SK-MEL-5 (cell line): ENCODE measurements at regions not wholly inside any gene's neighbourhood (a gene's known extent, or its start where the extent isn't known, plus 50 kb on each side); places are given as distances from the start of the nearest gene placed in this dataset.

Experiments
- DNase-seq: peaks from one replicate; pipeline ENCODE4 v3.0.0-alpha.2; 2016; ENCODE audit warnings: low read depth, low spot score
- in situ Hi-C: cut with HindIII; loops from 2 replicates; pipeline ENCODE4 v1.10.0; 2016; ENCODE audit warnings: low sequenced_read_pairs, high pct_unique_total_duplicates, low pct_unique_long_range_greater_than_20kb

DNA sequence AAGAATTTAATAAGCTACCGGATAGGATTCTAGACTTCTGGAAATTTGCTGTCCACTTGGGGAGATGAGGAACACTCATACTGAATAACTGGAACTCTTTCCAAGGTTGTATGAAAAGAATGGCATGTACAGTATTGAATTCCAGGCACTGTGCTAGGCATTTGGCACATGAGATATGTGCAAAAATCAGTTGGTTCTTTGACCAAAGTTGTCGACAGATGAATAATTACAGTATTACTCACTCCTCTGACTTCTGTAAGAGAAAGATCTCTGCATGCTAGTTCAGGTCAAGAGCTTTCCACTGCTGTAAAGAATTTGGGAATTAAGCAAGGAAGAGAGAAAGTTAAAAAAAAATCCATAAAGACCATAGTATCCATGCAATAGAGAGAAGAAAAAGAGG, 764.7 kb downstream of the BCL11B start:
- DNase-seq = no peak
- in situ Hi-C loops = no loop called here

GRCh38 chr14:98510392-98510791, 761.6 kb downstream of the BCL11B start:
- no peak for DNase-seq
- in situ Hi-C loops = no loop called here

GRCh38 chr14:98512501-98513251, 759.3 kb downstream of the BCL11B start:
- in situ Hi-C loops = no loop called here
- DNase-seq = no peak

GRCh38 chr14:98513558-98513957, 758.4 kb downstream of the BCL11B start:
- DNase-seq = no peak
- in situ Hi-C loops = no loop called here

DNA sequence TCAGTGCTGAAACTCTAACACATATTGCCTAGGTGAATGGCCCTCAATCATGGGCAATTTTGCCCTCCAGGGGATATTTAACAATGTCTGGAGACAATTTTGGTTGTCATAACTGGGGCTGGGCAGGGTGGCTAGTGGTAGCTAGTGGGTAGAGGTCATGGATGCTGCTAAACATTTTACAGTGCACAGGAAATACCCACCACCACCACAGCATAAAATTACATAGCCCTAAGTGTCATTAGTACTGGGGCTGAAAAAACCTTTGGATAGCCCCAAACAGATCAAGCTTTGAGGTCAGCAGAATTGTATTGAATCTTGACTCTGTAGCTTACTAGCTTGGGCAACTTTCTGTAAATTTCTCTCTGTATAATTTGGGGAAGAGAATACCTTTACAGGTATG, 758.0 kb downstream of the BCL11B start:
- DNase-seq = no peak
- in situ Hi-C loops = no loop called here

GRCh38 chr14:98536256-98536655, 735.7 kb downstream of the BCL11B start:
- in situ Hi-C loops = no loop called here
- no peak for DNase-seq

- DNase-seq = no peak
- in situ Hi-C loops = no loop called here
Measured at GRCh38 chr14:98542316-98542715, 729.7 kb downstream of the BCL11B start.

- no peak for DNase-seq
- in situ Hi-C loops = no loop called here
Measured at GRCh38 chr14:98543074-98543473, 728.9 kb downstream of the BCL11B start.

DNA sequence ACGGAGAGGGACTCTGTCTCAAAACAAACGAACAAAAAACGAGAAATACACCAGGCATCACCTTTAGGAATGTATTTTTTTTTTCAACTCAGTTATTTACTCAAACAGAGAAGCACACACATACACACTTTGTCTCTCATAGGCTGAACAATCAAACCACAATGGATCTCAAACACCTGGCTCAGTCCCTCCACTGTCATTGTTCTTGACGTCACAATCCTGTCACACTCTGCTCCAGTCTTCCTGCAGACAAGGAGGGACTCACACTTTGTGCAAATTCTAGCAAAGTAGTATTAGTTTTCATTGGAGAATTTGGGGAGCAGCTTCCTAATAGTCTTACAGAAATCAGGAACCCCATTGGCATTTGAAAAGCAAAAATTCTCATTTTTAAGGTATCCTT, 727.8 kb downstream of the BCL11B start:
- in situ Hi-C loops = no loop called here
- DNase-seq = no peak

GRCh38 chr14:98545181-98545580, 726.8 kb downstream of the BCL11B start:
- no peak for DNase-seq
- in situ Hi-C loops = no loop called here

DNA sequence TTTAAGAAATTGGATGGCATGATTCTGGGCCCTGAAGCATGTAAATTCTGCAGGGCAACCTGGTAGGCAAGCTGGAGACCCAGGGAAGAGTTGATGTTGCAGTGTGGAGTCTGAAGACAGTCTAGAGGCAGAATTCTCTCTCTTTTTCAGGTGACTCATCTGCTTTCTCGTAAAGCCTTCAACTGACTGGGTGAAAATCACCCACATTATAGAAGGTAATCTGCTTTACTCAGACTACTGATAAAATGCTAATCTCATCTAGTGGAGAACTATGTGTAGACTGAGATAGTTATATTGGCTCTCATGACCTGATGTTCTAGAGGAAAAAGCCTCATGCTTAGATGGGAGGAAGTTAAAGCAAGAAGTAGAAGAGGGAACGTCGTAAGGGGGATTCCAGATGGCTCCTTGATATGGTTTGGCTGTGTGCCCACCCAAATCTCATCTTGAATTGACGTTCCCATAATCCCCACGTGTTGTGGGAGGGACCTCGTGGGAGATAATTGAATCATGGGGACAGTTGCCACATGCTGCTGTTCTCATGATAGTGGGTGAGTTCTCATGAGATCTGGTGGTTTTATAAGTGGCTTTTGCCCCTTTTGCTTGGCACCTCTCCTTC, 723.8 kb downstream of the BCL11B start:
- in situ Hi-C loops = no loop called here
- DNase-seq = no peak

GRCh38 chr14:98551028-98551427, 721.0 kb downstream of the BCL11B start:
- no peak for DNase-seq
- in situ Hi-C loops = no loop called here

- in situ Hi-C loops = no loop called here
- DNase-seq = no peak
Measured at GRCh38 chr14:98555440-98555839, 716.6 kb downstream of the BCL11B start.

GRCh38 chr14:98564006-98564405, 708.0 kb downstream of the BCL11B start:
- DNase-seq = no peak
- in situ Hi-C loops = no loop called here

DNA sequence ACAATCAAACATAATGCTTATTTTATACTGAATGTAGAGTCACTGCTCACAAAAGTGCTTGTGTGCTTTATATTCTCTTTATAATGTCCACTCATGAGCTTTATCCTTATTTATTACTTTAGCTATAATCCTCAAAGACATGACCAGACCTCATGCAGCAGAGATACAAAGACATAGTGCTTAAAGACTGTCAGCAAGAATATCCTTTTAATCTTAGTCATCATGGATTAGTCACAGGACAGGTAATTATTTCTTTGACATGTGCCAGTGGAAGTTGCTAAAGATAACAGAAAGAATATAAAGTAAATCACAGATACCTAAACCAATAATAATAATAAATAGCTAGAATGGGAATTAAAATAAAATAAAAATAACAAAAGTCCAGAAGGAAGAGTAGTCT, 707.5 kb downstream of the BCL11B start:
- in situ Hi-C loops = no loop called here
- no peak for DNase-seq

- no peak for DNase-seq
- in situ Hi-C loops = no loop called here
Measured at GRCh38 chr14:98571104-98571503, 700.9 kb downstream of the BCL11B start.

GRCh38 chr14:98573082-98573481, 698.9 kb downstream of the BCL11B start:
- in situ Hi-C loops = no loop called here
- DNase-seq = no peak

DNA sequence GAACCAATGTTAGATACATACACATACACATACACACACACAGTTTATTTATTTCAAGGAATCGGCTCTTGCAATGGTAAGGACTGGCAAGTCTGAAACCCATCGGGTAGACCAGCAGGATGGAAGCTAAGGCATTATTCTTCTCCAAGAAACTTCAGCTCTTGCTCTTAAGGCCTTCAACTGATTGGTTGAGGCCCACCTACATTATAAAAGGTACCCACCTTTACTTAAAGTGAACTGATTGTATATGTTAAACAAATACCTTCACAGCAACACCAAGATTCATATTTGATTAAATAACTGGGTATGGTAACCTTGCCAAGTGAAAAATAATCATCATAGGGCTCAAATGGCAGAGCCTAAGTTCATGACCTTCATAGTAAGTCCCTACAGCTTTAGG, 695.5 kb downstream of the BCL11B start:
- DNase-seq = no peak
- in situ Hi-C loops = no loop called here

DNA sequence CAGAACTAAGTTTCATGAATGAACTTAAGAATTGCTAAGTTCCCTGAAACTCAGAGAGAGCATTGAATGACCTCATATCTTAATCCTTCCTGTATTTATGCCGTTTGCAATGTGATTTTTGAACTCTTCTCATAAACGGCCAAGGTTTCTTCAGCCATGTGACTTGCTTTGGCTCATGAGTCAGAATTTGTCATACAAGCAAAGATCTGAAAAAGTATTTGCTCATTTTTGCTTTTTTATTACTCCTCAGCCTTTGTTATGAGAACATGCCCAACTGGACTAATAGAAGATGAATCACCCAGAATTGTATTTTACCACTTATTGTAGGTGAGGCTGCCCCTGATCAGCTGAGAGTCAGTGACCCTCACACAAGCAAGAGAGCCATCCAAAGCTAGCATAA, 693.8 kb downstream of the BCL11B start:
- in situ Hi-C loops = no loop called here
- DNase-seq = no peak
